IPS-18a (cell line): ENCODE measurements at regions not wholly inside any gene's neighbourhood (a gene's known extent, or its start where the extent isn't known, plus 50 kb on each side); places are given as distances from the start of the nearest gene placed in this dataset.
"Not testable (repeated sequence)": the region's sequence is repeated elsewhere in the genome, so short reads cannot be mapped to it uniquely, and the experiment has no call there.

Experiments
- H3K27ac ChIP-seq: one replicate; pipeline ENCODE4 v1.5.1; 2013; ENCODE audit warnings: low read length
- H3K27me3 ChIP-seq: one replicate; pipeline ENCODE4 v1.6.1; 2013; ENCODE audit warnings: mild to moderate bottlenecking, low read length; ENCODE audit not compliant: control insufficient read depth, insufficient read depth
- H3K36me3 ChIP-seq: one replicate; pipeline ENCODE4 v1.6.1; 2013; ENCODE audit warnings: low read depth, low read length; ENCODE audit not compliant: control insufficient read depth
- H3K4me1 ChIP-seq: one replicate; pipeline ENCODE4 v1.6.1; 2013; ENCODE audit warnings: low read depth, low read length; ENCODE audit not compliant: control insufficient read depth
- H3K4me3 ChIP-seq: one replicate; pipeline ENCODE4 v1.5.1; 2013; ENCODE audit warnings: low read length
- H3K9ac ChIP-seq: one replicate; pipeline ENCODE4 v1.6.1; 2013; ENCODE audit warnings: mild to moderate bottlenecking, low read length, moderate library complexity
- H3K9me3 ChIP-seq: one replicate; pipeline ENCODE4 v1.6.1; 2013; ENCODE audit warnings: low read depth, low read length; ENCODE audit not compliant: control insufficient read depth

DNA sequence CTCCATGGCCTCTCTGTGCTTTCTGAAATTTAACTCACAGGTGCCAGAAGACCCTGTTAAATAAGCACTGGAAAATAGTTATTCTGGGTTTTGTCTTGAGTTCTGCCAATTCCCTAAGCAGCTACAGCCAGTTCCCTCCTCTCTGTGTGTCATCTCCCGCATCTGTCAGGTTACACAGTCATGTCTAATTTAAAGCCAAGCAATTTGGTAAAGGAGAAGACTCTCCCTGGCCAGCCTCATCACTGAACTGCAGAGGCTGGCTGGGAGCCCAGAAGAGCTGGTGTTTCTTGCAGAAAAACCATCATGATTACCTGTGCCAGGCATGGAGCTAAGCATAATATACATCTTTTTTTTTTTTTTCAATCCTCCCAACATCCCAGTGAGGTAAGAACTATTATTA, 141.3 kb upstream of the ZNF366 start:
- Histone ChIP-seq H3K4me1 (no peaks in the 10 kb centered on the region), H3K9ac (no peak overlapping the region), H3K36me3 (no peaks in the 10 kb centered on the region), H3K9me3 (no peaks in the 10 kb centered on the region), H3K27ac (no peak overlapping the region), H3K27me3 (no peaks in the 10 kb centered on the region), H3K4me3 (no peak overlapping the region)

DNA sequence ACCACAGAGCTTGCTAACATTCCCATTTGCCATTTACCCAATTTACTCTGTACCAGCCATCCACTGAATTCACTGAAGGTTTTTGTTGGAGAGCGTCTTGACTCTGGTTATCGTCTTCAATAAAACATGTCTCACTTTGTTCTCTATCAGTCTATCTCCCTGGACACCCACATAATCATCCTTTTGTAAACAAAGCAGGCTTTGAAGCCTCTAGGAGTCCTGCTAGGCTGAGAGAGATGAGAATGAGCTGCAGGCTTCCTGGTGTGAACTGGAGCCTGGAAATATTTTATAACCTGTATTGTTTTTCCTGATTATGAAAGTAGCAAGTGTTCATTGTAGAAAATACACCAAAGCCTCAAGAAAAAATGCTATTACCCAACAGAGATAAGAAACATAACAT, 140.6 kb upstream of the ZNF366 start:
- Histone ChIP-seq H3K4me3 (no peak overlapping the region), H3K27me3 (no peaks in the 10 kb centered on the region), H3K9me3 (no peaks in the 10 kb centered on the region)

DNA sequence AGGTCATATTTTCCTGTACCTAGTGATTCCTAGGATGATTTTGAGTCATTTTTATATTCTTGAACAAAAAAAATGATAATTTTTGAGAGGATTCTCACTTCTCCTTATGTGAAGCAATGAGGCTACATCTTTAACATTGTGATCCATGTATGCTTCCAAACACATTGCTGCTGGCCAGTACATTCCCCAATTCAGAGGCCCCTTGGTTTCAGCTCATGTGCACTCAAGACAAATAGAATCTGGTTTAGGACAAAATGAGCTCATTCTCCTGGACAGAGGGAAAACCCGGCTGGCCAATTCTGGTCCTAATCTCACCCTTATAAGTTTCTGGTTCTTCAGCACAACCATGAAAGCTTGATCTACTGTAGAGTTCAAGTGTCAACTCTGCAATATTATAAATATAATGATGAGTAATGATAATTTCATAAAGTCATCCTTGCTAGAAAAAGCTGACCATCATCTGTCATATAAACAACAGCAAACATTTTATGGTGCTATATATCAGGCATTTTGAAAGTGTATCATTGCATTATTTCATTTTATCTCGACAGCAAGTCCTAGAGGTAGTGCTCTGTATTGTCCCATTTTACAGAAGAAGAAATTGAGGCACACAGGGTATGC, 139.1 kb upstream of the ZNF366 start:
- Histone ChIP-seq H3K27ac (no peak overlapping the region), H3K4me3 (no peak overlapping the region), H3K9me3 (no peaks in the 10 kb centered on the region), H3K36me3 (no peaks in the 10 kb centered on the region), H3K27me3 (no peaks in the 10 kb centered on the region), H3K9ac (no peak overlapping the region), H3K4me1 (no peaks in the 10 kb centered on the region)

More for the DNA sequence above, 140.6 kb upstream of the ZNF366 start:
- H3K4me1 ChIP-seq: no peaks in the 10 kb centered on the region
- H3K36me3 ChIP-seq: no peaks in the 10 kb centered on the region
- H3K9ac ChIP-seq: no peak overlapping the region
- H3K27ac ChIP-seq: no peak overlapping the region

DNA sequence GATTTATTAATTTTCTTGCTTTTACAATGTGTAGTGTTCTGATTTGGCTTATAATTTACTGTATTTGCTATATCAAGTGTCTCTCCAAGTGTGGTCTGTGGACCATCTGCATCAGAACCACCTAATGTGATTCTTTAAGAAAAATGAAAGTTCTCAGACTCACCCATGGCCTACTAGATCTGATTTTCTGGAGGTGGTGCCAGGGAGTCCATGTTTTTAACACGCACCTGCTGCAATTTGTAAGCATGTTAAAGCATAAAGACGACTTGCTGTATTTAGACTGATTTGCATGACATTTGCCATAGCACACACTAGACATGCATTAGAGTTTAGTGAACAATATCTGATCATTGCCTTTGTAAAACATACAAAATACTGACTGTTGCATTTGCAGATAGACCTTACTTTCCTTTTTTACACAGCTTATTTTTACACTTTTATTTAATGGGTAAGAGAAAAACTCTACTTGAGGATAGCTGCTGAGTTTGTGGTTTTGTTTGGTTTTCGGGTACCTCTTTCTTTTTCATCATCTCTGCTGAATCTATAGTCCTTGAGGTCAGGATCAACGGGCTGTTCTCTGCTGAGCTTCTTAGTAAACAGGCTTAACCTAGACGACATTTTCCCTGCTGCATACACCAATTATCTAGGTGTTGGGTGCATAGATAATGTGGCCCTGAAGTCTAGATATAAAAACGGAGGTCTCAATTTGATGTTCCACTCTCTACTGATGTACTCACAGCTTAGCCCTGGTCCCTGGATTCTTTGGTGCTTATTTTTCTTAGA, 138.0 kb upstream of the ZNF366 start:
- H3K4me1 ChIP-seq: no peaks in the 10 kb centered on the region
- no peak overlapping the region for H3K4me3 ChIP-seq
- H3K27me3 ChIP-seq: no peaks in the 10 kb centered on the region
- no peak overlapping the region for H3K27ac ChIP-seq
- H3K9ac ChIP-seq: no peak overlapping the region
- H3K36me3 ChIP-seq: no peaks in the 10 kb centered on the region
- H3K9me3 ChIP-seq: no peaks in the 10 kb centered on the region

DNA sequence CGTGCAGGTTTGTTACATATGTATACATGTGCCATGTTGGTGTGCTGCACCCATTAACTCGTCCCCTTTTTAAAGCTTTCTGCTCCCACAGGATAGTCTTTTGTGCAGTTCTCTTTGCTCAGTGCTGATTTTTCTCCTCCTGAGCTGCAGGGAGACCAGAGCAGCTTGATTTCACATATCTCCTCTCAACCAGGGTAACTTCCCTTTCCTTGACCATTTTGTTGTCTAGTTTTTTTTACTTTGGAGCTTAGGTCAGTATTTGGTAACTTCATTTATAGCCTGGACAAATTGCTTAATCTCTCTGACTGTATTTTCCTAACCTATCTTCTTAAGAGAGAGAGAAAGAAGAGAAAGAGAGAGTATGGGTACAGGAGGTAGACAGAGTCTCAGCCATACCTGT, 137.1 kb upstream of the ZNF366 start:
- H3K27me3 ChIP-seq: no peaks in the 10 kb centered on the region
- H3K36me3 ChIP-seq: no peaks in the 10 kb centered on the region
- H3K4me3 ChIP-seq: no peak overlapping the region
- H3K9me3 ChIP-seq: no peaks in the 10 kb centered on the region
- H3K9ac ChIP-seq: no peak overlapping the region
- no peak overlapping the region for H3K27ac ChIP-seq
- H3K4me1 ChIP-seq: no peaks in the 10 kb centered on the region

DNA sequence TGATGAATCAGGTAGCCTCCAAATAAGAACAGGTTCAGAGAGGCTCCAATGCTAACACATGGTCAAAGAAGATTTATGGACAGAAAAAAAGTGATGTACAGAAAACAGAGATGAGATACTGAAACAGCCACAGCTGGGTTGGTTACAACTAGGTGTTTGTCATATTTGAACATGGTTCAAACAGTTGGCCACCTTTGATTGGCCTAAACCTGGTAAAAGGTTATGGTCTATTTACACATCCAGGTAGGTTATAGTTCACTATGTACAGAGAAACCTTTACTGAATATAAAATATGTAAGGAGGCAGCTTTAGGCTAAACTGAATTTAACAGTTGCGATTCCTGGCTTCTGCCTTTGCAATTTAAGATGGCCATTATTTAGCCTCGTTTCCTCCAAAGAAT, 134.0 kb upstream of the ZNF366 start:
- no peaks in the 10 kb centered on the region for H3K9me3 ChIP-seq
- no peaks in the 10 kb centered on the region for H3K27me3 ChIP-seq
- no peaks in the 10 kb centered on the region for H3K4me1 ChIP-seq
- H3K4me3 ChIP-seq: no peak overlapping the region
- H3K36me3 ChIP-seq: no peaks in the 10 kb centered on the region
- H3K9ac ChIP-seq: no peak overlapping the region
- no peak overlapping the region for H3K27ac ChIP-seq

DNA sequence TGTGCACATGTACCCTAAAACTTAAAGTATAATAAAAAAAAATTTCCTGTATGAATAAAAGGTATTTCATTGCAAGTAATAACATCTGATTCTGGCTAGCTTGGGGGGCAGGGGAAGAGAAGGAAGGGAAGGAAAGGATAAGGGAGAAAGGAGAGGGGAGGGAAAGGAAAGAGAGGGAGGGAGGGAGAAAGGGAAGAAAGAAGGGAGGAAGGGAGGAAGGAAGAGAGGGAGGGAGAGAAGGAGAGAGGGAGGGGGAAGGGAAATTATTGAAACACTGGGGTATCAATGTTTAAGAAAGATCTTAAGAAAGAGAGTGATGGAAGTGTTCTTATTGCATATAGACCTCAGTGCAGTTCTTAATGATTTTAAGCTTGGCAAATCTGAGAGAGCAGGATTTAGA, 129.8 kb upstream of the ZNF366 start:
- H3K36me3 ChIP-seq: no peaks in the 10 kb centered on the region
- H3K4me1 ChIP-seq: peaks cover 13% of the 10 kb centered on the region
- no peaks in the 10 kb centered on the region for H3K9me3 ChIP-seq
- no peak overlapping the region for H3K27ac ChIP-seq
- H3K27me3 ChIP-seq: no peaks in the 10 kb centered on the region
- no peak overlapping the region for H3K4me3 ChIP-seq
- no peak overlapping the region for H3K9ac ChIP-seq

DNA sequence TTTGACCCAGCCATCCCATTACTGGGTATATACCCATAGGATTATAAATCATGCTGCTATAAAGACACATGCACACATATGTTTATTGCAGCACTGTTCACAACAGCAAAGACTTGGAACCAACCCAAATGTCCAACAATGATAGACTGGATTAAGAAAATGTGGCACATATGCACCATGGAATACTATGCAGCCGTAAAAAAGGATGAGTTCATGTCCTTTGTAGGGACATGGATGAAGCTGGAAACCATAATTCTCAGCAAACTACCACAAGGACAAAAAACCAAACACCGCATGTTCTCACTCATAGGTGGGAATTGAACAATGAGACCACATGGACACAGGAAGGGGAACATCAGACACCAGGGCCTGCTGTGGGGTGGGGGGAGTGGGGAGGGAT, 129.4 kb upstream of the ZNF366 start:
- peaks cover 13% of the 10 kb centered on the region for H3K4me1 ChIP-seq
- not testable (repeated sequence) for H3K36me3 ChIP-seq, H3K27ac ChIP-seq, H3K4me3 ChIP-seq, H3K9ac ChIP-seq, H3K9me3 ChIP-seq, H3K27me3 ChIP-seq

DNA sequence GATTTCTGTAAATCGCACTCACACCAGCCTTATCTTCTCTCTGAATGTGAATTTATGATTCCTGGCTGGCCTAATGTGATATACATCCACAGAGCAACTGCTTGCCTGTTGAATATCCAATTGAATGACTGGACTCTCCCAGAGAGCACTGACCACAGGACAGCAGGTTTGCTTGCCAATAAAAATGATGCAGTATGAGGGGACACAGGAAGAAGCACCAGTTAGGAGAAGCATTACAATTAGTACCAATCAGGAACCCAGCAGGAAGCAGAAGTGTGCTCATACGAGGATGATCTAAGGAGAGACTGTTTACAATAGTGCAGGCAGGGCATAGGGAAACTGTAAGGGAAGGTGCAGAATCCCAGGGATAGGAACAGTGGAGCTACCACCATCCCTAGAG, 127.2 kb upstream of the ZNF366 start:
- no peak overlapping the region for H3K4me3 ChIP-seq
- no peaks in the 10 kb centered on the region for H3K9me3 ChIP-seq
- no peaks in the 10 kb centered on the region for H3K36me3 ChIP-seq
- H3K27me3 ChIP-seq: no peaks in the 10 kb centered on the region
- H3K27ac ChIP-seq: no peak overlapping the region
- peaks cover 13% of the 10 kb centered on the region for H3K4me1 ChIP-seq
- H3K9ac ChIP-seq: no peak overlapping the region

DNA sequence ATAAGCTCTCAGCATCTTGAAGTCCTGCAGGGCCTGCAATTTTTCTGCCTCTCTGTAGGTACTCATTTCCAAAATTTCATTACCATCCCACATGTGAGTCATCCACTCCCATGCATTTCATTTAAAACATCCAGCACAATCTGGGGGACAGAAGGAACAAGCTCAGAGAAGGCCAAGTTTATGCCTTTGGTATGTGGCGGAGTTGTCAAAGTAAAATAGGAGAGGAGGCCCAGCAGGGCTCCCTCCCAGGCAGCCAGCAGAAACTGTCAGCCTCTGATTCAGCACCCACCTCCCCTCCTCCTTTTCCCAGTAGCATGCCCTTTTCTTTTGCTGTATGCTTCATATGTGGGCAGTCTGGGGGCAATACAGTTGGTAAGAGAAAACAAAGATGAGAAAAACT, 126.4 kb upstream of the ZNF366 start:
- no peaks in the 10 kb centered on the region for H3K27me3 ChIP-seq
- no peaks in the 10 kb centered on the region for H3K9me3 ChIP-seq
- no peak overlapping the region for H3K4me3 ChIP-seq
- H3K4me1 ChIP-seq: peaks cover 13% of the 10 kb centered on the region
- no peaks in the 10 kb centered on the region for H3K36me3 ChIP-seq
- no peak overlapping the region for H3K27ac ChIP-seq
- H3K9ac ChIP-seq: no peak overlapping the region

DNA sequence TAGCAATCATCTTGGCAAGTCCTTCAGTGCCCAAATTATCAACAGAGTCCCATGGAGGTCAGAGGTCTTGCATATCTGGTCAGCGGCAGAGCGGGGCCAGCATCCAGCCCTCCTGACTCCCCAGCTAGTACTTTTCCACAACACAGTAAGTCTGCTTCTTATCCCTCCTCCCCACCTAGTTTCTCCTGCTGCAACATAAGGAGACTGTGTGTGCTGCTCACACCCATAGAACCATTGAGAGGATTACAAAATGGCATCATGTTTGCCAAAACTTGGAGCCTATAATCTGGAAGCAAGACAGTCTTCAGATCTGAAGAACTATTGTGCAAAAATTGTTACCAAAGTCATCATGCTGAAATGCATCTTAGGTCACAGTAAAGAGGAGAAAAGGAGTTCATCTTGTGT, 125.8 kb upstream of the ZNF366 start:
- H3K4me3 ChIP-seq: no peak overlapping the region
- H3K27me3 ChIP-seq: no peaks in the 10 kb centered on the region
- H3K27ac ChIP-seq: no peak overlapping the region

DNA sequence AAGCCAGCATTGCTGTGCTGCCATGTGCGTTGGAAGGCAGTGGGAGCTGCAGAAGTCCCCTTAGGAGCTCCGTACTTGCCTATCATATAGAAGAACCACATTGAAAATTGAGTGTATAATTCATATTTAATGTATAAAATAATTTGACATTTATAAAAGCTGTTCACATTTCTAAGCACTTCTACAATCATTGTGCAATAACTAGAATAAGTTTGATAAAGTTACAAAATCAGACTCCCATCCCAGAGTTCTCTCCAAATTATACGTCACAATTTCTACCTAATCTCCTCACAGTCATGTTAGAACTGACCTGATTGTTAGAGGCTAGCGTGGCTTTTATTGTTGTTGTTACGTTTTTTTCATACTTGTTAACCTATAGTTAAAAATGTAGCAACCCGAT, 123.5 kb upstream of the ZNF366 start:
- Histone ChIP-seq H3K27ac (no peak overlapping the region), H3K27me3 (no peaks in the 10 kb centered on the region), H3K36me3 (no peaks in the 10 kb centered on the region), H3K9me3 (no peaks in the 10 kb centered on the region), H3K4me3 (no peak overlapping the region), H3K4me1 (peaks cover 13% of the 10 kb centered on the region), H3K9ac (no peak overlapping the region)

More for the DNA sequence above, 125.8 kb upstream of the ZNF366 start:
- H3K9ac ChIP-seq: no peak overlapping the region
- H3K36me3 ChIP-seq: no peaks in the 10 kb centered on the region
- H3K9me3 ChIP-seq: no peaks in the 10 kb centered on the region
- H3K4me1 ChIP-seq: peaks cover 13% of the 10 kb centered on the region
